BJ (cell line): ENCODE measurements at regions not wholly inside any gene's neighbourhood (a gene's known extent, or its start where the extent isn't known, plus 50 kb on each side); places are given as distances from the start of the nearest gene placed in this dataset.

Source experiments
- CTCF ChIA-PET: fragments of 350-600 bp; formaldehyde crosslinking; extraction: SDS; loops from one replicate; lab custom pipeline; 2021; ENCODE audit warnings: antibody characterized with exemption, inconsistent platforms; lab: Yijun Ruan, JAX
- POLR2A ChIA-PET: fragments of 300-600 bp; sonication (Branson Sonifier 250); formaldehyde crosslinking; extraction: SDS; loops from one replicate; lab custom pipeline; 2021; ENCODE audit warnings: antibody characterized with exemption; lab: Charles Lee
- DNase-seq: peaks from one replicate; pipeline ENCODE4 v3.0.0-alpha.2; 2011; ENCODE audit warnings: low read depth
- H3K27me3 ChIP-seq: 2 replicates; pipeline ENCODE4 v1.6.0; 2011; ENCODE audit warnings: low read length; ENCODE audit not compliant: control insufficient read depth, insufficient read depth
- H3K36me3 ChIP-seq: 2 replicates; pipeline ENCODE4 v1.5.1; 2011; ENCODE audit warnings: low read length; ENCODE audit not compliant: control insufficient read depth, insufficient read depth
- H3K4me3 ChIP-seq: 2 replicates; pipeline ENCODE4 v1.5.1; 2011; ENCODE audit warnings: low read depth, mild to moderate bottlenecking, control low read depth, low read length
- CTCF ChIP-seq: IDR thresholded peaks from 2 replicates; pipeline ENCODE4 v1.5.1; 2011; ENCODE audit warnings: low read depth, mild to moderate bottlenecking, control low read depth, inconsistent platforms, low read length, moderate library complexity; ENCODE audit not compliant: insufficient read depth

GRCh38 chr10:121690152-121690848, 92.1 kb upstream of the FGFR2 start:
- H3K27me3 ChIP-seq = no peaks in the 10 kb centered on the region
- H3K36me3 ChIP-seq = no peaks in the 10 kb centered on the region
- DNase-seq = no peak
- H3K4me3 ChIP-seq = no peak overlapping the region
- TF ChIP-seq CTCF = no peak
- ChIA-PET POLR2A (no interaction called here), CTCF (interaction anchor here (0.6 kb wide), 1 partner anchor 969 kb away, joined by 3 read pairs; no protein-coding TSS in a partner anchor)

- Histone ChIP-seq H3K27me3 (no peaks in the 10 kb centered on the region), H3K4me3 (no peak overlapping the region), H3K36me3 (no peaks in the 10 kb centered on the region)
- ChIA-PET POLR2A (no interaction called here), CTCF (no interaction called here)
- no peak for TF ChIP-seq CTCF
- DNase-seq = no peak
Observed at GRCh38 chr10:121687095-121687813, 89.0 kb upstream of the FGFR2 start.

GRCh38 chr10:121684276-121684675, 86.0 kb upstream of the FGFR2 start:
- no peak overlapping the region for H3K4me3 ChIP-seq
- POLR2A ChIA-PET = no interaction called here
- CTCF ChIA-PET = no interaction called here
- no peaks in the 10 kb centered on the region for H3K36me3 ChIP-seq
- TF ChIP-seq CTCF = no peak
- no peak for DNase-seq
- no peaks in the 10 kb centered on the region for H3K27me3 ChIP-seq

GRCh38 chr10:121683816-121684215, 85.6 kb upstream of the FGFR2 start:
- TF ChIP-seq CTCF = no peak
- DNase-seq = no peak
- ChIA-PET POLR2A (no interaction called here), CTCF (no interaction called here)
- H3K36me3 ChIP-seq = no peaks in the 10 kb centered on the region
- no peaks in the 10 kb centered on the region for H3K27me3 ChIP-seq
- H3K4me3 ChIP-seq = no peak overlapping the region

GRCh38 chr10:121683366-121683765, 85.1 kb upstream of the FGFR2 start:
- H3K36me3 ChIP-seq = no peaks in the 10 kb centered on the region
- CTCF ChIA-PET = no interaction called here
- POLR2A ChIA-PET = no interaction called here
- H3K27me3 ChIP-seq = no peaks in the 10 kb centered on the region
- TF ChIP-seq CTCF = no peak
- no peak for DNase-seq
- H3K4me3 ChIP-seq = no peak overlapping the region
